ENCODE measurements at regions not wholly inside any gene's neighbourhood (a gene's known extent, or its start where the extent isn't known, plus 50 kb on each side); places are given as distances from the start of the nearest gene placed in this dataset.

DNA sequence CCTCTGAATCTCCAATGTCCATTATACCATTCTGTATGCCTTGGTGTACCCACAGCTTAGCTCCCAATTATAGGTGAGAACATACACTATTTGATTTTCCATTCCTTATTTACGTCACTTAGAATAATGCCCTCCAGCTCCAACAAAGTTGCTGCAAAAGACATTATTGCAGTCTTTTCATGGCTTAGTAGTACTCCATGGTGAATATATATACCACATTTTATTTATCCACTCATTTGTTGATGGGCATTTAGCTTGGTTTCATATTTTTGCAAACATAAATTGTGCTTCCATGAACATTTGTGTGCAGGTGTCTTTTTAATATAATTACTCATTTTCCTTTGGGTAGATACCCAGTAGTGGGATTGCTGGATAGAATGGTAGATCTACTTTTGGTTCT is 374.1 kb upstream of the HTR1E start:
- H3K36me3 ChIP-seq (ENCODE audit: control insufficient read depth, insufficient read depth, low read length): no peaks in the 10 kb centered on the region
- no peak for DNase-seq
- no peak overlapping the region for H3K4me3 Mint-ChIP-seq
- H3K27ac ChIP-seq (ENCODE audit: low read depth, low read length): no peak overlapping the region
- H3K4me3 ChIP-seq (ENCODE audit: low read length): no peak overlapping the region
- no peaks in the 10 kb centered on the region for H3K4me1 ChIP-seq (ENCODE audit: control insufficient read depth, insufficient read depth, low read length)
- peaks cover 33% of the 10 kb centered on the region for H3K9me3 Mint-ChIP-seq
- 100% methylated on average over 1 of the region's 1 CpG; no CpG with 5 or more reads in 1 of the 2 experiments for WGBS, 2 experiments (ENCODE audit: insufficient coverage in 1 of 2, insufficient read length in 1 of 2)
- H3K27me3 ChIP-seq (ENCODE audit: control insufficient read depth, insufficient read depth, low read length, poor library complexity, severe bottlenecking): no peaks in the 10 kb centered on the region
- H3K27me3 Mint-ChIP-seq (ENCODE audit: insufficient read depth): no peaks in the 10 kb centered on the region
- H3K9me3 ChIP-seq (ENCODE audit: control insufficient read depth, low read length): peaks cover 35% of the 10 kb centered on the region
- TF ChIP-seq CTCF (conservative IDR thresholded peaks at IDR 0.05): no peak
- H3K27ac Mint-ChIP-seq: no peak overlapping the region
- peaks cover 7% of the 10 kb centered on the region for H3K36me3 Mint-ChIP-seq (ENCODE audit: low read depth)
- no peaks in the 10 kb centered on the region for H3K4me1 Mint-ChIP-seq
- no peak overlapping the region for H3K9ac ChIP-seq (ENCODE audit: extremely low read depth, low read length, poor library complexity, severe bottlenecking)

DNA sequence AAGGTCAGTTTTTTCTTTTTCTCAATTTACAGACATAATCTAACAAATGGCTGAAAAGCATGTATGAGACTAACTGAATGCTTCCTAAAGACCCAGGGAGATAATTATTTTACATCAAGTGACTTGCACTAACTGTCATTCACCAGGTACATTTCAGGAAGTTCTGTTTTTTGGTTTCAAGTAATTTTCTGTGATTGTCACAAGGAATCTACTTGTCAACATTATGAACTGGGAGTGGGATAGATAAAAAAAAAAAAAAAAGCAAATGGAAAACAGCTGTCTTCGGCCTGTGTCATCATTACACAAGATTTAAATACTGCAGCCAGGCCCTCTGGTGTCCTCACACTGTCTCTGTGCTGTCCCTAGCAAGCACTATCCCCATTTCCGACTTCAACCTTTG is 379.0 kb upstream of the HTR1E start:
- H3K4me3 Mint-ChIP-seq: no peak overlapping the region
- Histone ChIP-seq H3K36me3 (ENCODE audit: control insufficient read depth, insufficient read depth, low read length) (no peaks in the 10 kb centered on the region), H3K27ac (ENCODE audit: low read depth, low read length) (no peak overlapping the region), H3K4me1 (ENCODE audit: control insufficient read depth, insufficient read depth, low read length) (no peaks in the 10 kb centered on the region), H3K9ac (ENCODE audit: extremely low read depth, low read length, poor library complexity, severe bottlenecking) (no peak overlapping the region), H3K9me3 (ENCODE audit: control insufficient read depth, low read length) (peaks cover 8% of the 10 kb centered on the region), H3K4me3 (ENCODE audit: low read length) (no peak overlapping the region), H3K27me3 (ENCODE audit: control insufficient read depth, insufficient read depth, low read length, poor library complexity, severe bottlenecking) (no peaks in the 10 kb centered on the region)
- H3K27ac Mint-ChIP-seq: no peak overlapping the region
- no peaks in the 10 kb centered on the region for H3K27me3 Mint-ChIP-seq (ENCODE audit: insufficient read depth)
- no peak for TF ChIP-seq CTCF (conservative IDR thresholded peaks at IDR 0.05)
- peaks cover 8% of the 10 kb centered on the region for H3K9me3 Mint-ChIP-seq
- H3K4me1 Mint-ChIP-seq: peaks cover 2% of the 10 kb centered on the region
- DNase-seq: no peak
- 91 to 100% methylated on average over 1 to 2 of the region's 2 CpGs for WGBS, 2 experiments (ENCODE audit: insufficient coverage in 1 of 2, insufficient read length in 1 of 2)
- no peaks in the 10 kb centered on the region for H3K36me3 Mint-ChIP-seq (ENCODE audit: low read depth)

GRCh38 chr6:86537292-86537861 is 400.0 kb upstream of the HTR1E start:
- no peak for DNase-seq
- H3K4me1 ChIP-seq (ENCODE audit: control insufficient read depth, insufficient read depth, low read length): no peaks in the 10 kb centered on the region
- Mint-ChIP-seq H3K27me3 (ENCODE audit: insufficient read depth) (no peaks in the 10 kb centered on the region), H3K9me3 (no peaks in the 10 kb centered on the region), H3K4me3 (no peak overlapping the region), H3K36me3 (ENCODE audit: low read depth) (no peaks in the 10 kb centered on the region), H3K27ac (no peak overlapping the region), H3K4me1 (no peaks in the 10 kb centered on the region)
- peaks cover under 1% of the 10 kb centered on the region for H3K9me3 ChIP-seq (ENCODE audit: control insufficient read depth, low read length)
- no peak for TF ChIP-seq CTCF (conservative IDR thresholded peaks at IDR 0.05)
- WGBS, 2 experiments (ENCODE audit: insufficient coverage in 1 of 2, insufficient read length in 1 of 2): 83 to 85% methylated on average over 1 to 2 of the region's 2 CpGs
- H3K27ac ChIP-seq (ENCODE audit: low read depth, low read length): no peak overlapping the region
- H3K27me3 ChIP-seq (ENCODE audit: control insufficient read depth, insufficient read depth, low read length, poor library complexity, severe bottlenecking): no peaks in the 10 kb centered on the region
- no peak overlapping the region for H3K4me3 ChIP-seq (ENCODE audit: low read length)
- no peaks in the 10 kb centered on the region for H3K36me3 ChIP-seq (ENCODE audit: control insufficient read depth, insufficient read depth, low read length)
- no peak overlapping the region for H3K9ac ChIP-seq (ENCODE audit: extremely low read depth, low read length, poor library complexity, severe bottlenecking)

Measured in endodermal cell (in vitro differentiated cells).